ENCODE measurements at regions not wholly inside any gene's neighbourhood (a gene's known extent, or its start where the extent isn't known, plus 50 kb on each side); places are given as distances from the start of the nearest gene placed in this dataset.
"Not testable (repeated sequence)": the region's sequence is repeated elsewhere in the genome, so short reads cannot be mapped to it uniquely, and the experiment has no call there.

DNA sequence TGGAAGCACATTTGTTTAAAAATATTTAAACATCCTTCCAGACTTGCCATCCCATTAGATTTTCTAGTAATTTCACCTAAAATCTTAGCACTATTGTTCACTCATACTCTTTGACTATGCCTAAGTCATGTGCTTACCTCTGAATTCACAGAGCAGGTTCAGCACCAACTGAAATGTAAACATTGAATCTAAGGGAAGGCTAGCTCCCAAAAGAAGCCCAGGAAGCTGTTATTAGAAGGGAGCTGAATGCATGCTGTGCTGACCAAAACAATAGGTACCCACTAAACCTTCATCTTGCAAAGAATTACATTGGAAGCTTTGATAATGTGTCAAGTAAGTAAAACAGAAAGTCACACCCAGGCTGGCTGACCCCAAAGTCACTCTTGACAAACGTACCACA lies 571.3 kb downstream of the GABRG2 start:
- DNase-seq, result no peak

DNA sequence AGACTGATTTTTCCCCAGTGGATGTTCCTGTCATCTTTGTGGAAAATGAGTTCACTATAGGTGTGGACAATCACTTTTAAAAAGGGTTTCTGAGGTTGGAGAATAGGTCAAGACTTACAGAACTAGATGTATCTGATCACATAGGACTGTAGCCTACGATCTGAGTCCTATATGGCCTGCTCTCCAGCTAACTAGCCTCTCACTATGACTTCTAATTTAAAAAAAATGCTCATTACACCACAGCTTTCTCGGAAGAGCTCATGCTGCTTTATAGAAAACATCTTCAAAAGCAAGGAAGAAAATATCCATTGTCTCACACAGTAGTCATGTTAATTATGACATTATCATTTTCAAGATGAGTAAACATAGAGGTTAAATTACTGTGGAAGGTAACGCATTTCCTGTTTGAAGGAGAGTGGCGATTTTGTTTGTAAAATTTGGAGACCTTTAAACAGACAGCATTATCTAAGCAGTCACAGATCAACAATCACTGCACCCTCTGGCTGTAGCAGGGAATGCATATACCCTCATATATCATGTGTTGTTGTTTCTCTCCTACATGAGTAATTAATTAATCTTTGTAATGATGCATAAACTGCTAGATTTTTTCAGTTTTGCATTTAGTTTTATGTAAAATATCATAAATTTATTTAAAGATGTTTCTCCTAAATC lies 573.7 kb downstream of the GABRG2 start:
- DNase-seq, result peak; percentile 20

DNA sequence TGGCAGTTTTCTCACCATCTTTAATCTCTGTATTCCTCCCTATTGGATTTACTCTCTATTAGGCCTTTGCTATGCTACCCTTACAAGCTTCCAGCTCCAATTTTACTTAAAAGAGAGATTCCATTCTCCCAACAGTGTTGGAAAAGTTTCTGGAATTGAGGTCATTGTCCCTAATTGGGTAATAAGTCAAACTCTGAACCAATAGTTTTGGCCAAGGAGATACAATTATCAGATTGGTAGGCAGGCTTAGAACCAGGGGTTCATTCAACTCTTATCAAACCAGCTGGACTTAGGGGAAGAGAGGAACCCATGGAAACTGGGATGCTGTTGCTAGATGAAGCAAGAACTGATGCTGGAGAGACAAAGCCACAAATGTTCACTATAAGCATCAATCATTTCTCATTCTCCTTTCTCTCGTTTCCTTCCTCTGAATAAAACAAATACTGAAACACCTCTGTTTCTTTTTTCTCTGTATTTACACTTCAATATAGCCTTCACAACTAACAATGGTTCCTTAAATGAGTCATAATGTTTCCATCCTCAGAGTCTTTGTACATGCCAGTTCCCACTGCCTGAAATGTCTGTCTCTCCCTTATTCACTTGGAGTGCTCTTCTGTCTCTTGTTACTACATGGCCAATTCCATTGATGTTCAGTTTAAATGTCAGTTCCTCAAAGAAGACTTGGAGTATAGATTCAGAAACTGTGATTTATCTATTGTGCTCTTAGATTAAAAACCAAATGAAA lies 587.3 kb downstream of the GABRG2 start:
- peak; percentile 9 for DNase-seq

DNA sequence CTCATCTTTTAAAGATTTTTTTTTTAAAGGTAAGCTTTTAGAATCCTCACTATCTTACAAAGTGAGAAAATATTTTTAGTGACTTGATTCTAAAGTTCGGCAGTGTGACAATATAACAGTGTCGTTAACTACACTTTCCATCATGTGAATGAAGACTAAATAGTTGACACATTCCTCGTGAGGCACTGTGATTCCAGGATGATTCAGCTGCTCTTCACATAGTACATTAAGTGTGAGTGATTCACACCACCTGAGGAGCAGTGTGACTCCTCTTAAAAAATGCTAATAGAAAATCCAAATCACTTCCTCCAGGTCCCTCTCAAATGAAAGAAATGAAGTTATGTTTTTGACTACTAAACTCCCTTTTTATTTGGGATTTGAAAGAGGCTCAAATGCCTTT lies 589.5 kb downstream of the GABRG2 start:
- no peak for DNase-seq

DNA sequence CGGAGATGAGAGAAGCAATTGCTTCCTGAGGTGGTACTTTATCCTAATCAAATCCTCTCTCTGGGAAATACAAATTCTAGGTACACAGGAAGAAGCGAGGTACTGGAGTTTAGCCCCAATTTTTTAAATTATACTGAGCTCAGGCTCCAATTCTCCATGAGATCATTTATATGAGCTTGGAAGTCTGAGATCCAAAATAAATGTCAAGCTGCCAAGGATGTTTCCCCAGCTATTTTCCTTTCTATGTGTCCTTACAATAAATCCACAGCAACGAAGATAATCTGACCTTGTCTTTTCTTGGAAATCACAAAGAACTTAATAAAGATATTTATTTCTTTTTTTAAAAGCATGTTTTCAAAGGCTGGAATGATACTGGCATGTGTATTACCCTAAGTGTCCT lies 597.3 kb downstream of the GABRG2 start:
- no peak for DNase-seq

DNA sequence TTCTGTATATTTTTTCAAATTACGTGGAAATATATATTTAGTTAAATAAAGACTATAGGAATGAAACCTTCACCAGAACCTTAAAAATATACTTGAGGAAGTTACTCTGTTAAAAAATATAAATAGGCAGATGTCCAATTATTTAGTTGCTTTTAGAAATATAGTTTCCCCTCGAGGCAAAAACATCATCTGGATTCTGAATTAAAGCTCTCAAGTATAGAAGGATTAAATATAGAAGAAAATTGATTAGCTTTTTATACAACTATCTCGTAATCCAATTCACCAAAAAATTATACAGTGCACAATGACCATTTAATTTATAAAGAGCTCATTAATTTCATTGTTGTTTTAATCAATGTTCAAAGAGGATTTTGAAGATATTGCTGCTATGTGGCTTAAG lies 601.4 kb downstream of the GABRG2 start:
- DNase-seq, result no peak

DNA sequence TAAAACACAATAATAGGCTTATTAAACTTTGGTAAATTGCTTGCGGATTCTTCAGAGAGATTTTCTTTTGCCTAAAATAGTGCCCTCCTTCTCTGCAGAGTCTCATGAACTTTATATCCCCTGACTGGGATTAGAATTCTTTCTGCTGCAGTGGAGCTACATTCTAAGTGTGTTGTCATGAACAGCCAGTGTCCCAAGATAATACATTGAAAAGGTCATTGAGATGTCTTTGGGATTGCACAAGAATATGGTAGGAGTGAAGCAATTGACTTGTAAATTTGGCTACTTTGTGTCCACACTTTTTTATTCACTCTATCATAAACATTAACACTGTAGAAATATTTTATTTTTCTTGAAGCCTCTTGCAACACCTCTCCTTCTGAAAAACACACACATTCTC lies 604.5 kb downstream of the GABRG2 start:
- no peak for DNase-seq

DNA sequence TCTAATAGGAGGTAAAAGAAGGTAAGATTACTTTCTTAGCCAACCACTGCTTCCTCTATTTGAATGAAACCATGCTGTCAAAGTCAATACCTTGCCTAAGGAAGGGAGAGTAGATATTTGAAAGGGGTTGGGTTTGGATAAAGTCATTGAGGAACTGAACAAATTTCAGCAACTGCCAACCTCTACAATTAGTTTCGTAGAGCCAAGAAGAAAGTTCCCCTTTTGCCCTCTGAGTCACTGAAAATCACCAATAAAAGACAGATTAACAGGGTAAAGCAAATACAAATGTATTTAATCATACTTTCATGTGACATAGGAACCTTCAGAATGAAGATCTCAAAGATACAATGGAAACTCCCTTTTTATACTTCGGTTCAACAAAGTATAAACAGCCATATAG lies 615.7 kb downstream of the GABRG2 start:
- DNase-seq, result no peak

DNA sequence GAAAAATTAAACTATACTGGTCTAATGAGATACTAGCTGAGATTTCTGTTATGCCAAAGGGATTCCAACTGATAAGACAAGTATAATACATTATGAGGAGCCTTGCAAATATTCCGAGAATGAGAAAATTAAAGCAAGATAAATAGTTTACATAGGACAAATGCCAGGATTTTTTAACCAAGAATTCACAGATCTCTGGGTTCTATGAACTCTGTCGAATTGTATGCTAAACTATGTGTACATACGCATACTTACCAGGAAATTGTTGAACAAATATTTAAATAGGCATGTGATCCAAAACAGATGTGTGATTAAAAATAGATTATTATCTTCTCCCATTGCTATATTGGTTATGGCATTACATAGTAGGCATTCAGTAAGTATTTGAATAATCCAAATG lies 616.6 kb downstream of the GABRG2 start:
- no peak for DNase-seq

DNA sequence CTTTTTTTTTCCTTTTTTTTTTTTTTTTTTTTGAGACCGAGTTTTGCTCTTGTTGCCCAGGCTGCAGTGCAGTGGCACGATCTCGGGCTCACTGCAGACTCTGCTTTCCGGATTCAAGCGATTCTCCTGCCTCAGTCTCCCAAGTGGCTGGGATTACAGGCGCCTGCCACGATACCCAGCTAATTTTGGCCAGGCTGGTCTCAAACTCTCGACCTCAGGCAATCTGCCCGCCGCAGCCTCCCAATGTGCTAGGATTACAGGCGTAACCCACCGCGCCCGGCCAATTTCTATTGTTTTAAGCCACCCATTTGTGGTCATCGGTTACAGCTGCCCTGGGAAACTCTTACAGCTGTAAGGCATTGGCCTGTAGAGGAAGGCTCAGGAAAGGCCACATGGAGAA lies 617.7 kb downstream of the GABRG2 start:
- DNase-seq, result no peak

DNA sequence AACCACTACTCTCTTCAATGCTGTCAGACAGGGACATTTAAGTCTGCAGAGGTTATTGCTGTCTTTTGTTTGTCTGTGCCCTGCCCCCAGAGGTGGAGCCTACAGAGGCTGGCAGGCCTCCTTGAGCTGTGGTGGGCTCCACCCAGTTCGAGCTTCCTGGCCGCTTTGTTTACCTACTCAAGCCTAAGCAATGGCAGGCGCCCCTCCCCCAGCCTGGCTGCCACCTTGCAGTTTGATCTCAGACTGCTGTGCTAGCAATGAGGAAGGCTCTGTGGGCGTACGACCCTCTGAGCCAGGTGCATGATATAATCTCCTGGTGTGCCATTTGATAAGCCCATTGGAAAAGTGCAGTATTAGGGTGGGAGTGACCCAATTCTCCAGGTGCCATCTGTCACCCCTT lies 628.7 kb downstream of the GABRG2 start:
- DNase-seq, result not testable (repeated sequence)

DNA sequence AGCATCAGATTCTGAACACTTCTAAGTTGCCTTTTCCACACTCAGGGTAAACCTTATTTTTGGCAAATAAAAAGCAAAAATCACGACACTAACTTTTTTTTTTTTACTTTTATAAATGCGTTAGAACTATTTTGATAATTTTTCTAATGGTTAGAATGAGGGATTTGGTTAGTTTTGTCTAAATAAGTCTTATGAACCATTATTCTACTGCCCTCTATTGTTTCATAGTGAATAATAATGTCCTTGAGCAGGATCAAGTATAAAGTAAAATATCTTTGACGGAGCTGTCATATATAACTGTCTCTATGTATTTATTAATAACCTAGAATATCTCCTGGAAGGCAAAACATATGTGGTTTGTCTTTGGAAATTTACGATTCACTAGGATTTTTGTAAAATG lies 631.8 kb downstream of the GABRG2 start:
- no peak for DNase-seq

DNA sequence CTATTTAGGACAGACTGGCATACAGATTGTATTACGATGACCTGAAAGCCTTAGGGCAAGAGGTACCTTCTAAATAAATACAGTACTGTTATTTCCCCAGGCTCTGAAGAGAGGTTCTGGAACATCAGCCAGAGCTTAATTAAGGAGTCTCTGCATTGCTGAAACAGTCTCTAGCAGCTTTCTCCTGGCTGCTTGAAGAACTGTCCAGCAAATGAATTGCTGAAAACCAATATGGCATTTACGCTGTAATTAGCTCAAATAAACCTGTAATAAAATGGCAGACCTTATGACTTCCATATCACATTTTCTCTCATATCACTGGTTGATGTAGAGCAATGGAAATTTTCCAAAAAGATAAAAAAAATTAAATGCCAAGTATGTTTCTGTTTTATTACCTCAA lies 636.3 kb downstream of the GABRG2 start:
- no peak for DNase-seq

DNA sequence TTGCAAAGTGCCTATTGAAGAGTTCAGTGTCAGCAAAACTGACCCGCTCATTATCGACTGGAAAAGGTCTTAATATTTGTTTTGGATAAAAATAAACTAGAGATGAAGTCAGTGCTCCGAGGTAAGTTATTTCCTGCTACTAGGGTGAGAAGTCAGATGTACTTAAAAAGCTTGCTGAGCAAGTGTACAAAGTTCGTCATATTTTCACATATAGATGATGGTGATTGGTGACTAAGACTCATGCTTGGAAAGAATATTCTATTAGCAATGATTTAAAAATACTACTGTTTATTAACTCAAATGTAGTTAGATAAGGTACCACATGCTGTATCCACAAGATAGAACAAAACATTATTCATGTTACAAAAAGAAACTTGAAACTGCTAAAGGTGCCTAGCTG lies 643.7 kb downstream of the GABRG2 start:
- no peak for DNase-seq

DNA sequence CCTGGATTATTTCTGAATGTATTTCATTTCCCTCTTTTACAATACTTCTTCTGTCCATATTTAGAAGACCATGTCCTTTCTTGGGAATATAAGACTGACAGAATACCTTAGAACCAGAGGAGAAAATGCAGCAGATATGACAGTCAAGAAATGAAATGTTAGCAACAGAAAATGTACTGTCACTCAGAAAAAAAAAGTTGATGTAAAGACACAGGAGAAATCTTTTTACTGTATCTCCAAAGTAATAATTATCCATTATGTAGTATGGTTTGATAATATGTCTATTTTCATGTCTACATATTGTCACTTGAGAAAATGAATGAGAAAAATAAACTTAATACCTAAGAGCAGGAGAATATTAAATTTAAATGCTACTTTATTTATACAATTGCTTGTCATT lies 652.1 kb downstream of the GABRG2 start:
- DNase-seq, result no peak

DNA sequence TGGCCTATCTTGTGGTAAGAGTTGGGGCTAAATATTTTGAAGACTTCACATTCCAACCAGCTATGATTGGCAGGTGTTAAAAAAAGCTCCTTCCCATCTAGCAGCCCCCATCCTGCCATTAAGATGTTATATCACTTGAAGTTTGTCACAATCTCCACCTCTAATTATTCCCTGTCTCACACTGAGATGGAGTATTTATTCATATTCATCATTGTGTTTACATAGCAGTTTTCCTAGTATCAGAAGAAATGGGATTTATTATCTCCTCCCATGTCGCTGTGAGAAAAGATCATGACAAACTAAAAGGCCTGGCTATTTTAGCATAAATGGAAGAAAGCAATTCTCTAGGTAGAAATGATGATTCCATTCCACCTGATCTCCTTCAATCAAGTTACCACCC lies 653.6 kb downstream of the GABRG2 start:
- no peak for DNase-seq

DNA sequence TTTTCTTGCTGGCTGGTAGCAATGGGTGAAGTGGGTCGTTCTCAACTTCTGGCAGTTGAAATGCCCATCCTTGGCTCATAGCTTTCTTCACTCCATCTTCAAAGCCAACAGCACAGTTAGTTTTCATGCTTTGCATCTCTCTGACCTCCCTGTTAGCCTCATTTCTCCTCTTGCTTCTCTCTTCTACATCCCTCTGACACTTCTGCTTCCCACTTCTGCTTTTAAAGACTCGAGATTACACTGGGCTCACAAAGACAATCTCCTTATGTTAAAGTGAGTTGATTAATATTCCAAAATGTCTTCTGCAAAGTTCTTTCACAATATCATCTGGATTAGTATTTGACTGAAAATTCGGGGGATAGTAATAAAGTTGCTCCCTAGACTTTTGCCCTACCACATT lies 684.8 kb upstream of the CCNG1 start:
- DNase-seq, result no peak

DNA sequence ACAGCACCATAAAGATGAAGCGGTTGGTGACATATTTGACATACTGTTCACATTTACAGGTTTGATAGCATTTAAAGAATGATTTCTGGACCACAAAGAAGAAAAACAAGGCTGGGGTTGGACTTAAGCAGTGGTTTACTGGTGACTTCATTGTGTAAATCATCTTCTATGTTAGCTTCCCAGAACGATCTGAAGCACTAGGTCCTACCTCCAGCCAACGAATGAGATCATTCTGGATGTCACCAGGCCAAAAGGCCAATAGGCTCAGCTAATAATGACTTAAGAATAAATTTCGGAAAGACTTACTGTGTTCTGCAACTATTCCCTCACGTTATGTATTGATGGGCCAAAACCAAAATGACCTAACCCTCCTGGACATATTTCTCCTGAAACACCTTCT lies 675.3 kb upstream of the CCNG1 start:
- DNase-seq, result no peak

DNA sequence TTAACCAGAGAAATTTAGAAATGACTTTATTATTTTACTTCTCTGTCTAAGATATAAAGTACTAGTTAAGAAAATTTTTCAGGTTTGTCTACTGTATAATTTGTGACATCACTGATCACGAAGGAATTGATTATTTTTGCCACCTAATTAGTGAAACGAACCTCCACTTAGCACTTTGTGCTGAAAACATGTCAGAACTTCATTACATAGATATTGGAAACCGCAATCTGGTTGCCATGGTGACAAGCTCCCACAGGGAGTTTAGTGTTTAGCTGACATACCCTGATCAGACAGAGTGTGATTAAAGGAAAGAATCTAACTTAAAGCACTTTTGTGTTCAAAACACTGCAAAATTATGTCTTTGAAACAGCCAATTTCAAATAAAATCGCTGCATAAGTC lies 668.4 kb upstream of the CCNG1 start:
- no peak for DNase-seq

DNA sequence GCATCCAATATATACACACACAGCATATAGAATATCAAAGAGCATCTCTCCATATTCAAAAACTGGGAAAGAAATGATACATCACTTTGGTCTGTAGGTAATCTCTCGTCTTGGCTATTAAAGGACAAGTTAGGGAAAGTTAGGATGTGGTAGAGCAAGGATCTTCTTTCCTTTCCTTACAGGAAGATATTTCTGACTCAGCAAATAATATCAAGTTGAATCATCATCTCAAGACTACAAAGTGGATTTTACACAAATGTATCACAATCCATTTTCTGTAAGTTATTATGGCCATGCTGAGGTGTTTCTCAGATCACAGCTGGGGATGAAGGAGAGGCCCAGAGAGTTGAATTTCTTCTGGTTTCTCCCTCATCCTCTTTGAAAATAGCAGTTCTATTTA lies 651.7 kb upstream of the CCNG1 start:
- DNase-seq, result no peak

DNA sequence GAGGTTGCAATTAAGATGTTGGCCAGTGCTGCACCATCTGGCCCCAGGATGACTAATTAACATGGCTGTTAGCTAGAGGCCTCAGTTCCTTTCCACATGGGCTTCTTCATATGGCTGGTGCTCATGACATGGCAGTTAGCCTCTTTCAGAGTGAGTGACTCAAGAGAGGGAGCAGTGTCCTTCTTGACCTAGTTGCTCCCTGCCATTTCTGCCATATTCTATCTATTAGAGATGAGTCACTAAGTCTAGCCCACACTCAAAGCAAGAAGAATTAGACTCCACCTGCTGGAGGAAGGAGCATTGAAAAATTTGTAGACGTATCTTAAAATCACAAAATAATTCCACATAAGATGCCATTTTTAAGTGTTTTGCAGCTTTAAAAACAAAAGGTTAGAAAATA lies 651.2 kb upstream of the CCNG1 start:
- DNase-seq, result no peak

DNA sequence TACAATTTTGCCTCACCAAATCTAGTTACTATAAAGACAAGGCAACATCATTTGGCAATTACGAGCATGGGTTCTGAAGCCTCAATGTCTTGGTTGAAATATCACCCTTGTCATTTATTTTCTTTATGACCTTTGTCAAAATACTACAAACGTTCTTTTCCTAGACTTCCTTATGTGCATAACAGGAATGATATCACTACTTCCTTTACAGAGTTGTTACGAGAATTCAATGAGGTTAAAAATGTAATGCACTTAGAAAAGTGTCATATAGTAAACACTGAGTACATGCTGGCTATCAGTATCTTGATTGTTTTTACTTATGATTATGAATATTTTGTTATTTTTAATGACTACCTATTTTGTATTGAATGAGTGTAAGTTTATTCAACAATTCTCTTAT lies 640.9 kb upstream of the CCNG1 start:
- no peak for DNase-seq

DNA sequence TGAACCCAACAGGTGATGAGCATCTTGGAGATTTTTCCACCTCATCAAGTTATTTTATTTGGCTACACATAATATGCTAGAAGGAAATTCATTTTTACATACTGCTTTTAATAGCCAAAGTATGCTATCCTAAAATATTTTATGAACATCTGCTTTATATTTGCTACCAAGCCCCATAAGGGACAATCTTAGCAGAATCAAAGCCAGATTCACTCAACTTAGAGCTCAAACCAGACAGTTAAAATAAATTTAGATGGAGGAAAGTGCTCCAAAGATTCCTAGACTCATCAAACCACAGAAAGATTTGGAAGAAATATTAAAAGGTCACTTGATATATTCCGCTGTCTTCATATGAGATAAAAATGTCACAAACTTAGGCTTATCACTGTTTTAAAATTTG lies 637.1 kb upstream of the CCNG1 start:
- no peak for DNase-seq

DNA sequence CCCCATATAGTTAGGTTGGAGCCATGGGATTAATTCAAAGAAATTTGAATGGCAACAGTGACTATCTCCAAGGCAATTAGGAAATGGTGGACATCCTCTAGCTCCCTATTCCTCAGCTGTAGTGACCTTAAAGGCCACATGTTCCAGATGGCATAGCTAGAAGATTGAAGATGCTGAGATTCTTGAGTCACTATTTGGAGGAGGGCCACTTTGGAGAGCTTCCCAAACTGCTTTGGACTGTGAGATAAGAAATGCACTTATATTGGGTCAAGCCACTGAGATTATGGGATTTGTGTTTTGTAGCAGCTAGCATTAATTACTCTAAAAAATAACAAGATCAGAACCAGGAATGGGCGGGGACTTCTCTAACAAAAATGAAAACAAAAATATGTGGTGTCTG lies 636.2 kb upstream of the CCNG1 start:
- no peak for DNase-seq

DNA sequence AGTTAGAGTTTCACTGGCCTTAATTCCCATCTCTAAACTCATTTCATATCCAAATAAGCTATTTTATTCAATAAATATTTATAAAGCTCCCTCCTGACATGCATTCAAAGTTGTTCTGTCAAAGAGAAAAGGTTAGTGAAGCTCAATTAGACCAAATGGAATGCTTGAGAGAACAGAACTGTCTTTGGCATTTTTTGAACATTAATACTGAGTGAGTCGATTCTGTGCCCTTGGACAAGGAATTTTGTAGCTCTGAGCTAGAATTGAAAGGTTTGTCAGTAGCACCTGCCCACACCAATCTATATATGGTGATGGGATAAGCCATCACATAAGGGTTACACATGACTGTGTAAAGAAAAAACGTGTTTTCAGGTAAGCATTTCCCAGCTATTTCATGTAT lies 631.2 kb upstream of the CCNG1 start:
- DNase-seq, result no peak

Data from activated CD4-positive, alpha-beta T cell treated with anti-CD3 and anti-CD28 coated beads, Interleukin-10, Interleukin-2, amounts not matched to agents 100 ng/mL and 50 ng/mL, durations not matched to agents 16 hours and 8 hours (primary cell).